GM21526 (cell line): ENCODE measurements at regions not wholly inside any gene's neighbourhood (a gene's known extent, or its start where the extent isn't known, plus 50 kb on each side); places are given as distances from the start of the nearest gene placed in this dataset.

Experiments
- ATAC-seq: cut with Tn5 transposase; IDR thresholded peaks from one replicate; pipeline ENCODE4 v1.9.1; 2021; ENCODE audit warnings: moderate library complexity; ENCODE audit not compliant: unreplicated experiment, low FRiP score

DNA sequence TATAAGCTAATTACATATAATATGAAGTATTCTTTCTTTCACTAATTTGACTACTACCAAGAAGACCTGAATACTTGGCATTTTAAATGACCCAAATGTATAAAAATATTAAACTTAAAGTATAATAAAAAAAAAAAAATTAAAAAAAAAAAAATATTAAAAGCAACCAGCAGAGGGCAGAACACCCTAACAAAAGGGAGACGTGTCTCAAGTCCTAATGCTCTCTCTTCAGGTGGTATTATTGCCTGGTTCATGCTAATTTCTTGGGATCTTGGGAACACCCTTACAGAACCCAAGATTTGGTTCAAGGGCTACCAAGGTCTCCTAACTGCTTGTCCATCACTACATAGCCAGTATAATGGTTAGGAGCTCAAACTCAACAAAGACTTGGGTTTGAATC lies 754.8 kb downstream of the RAB28 start:
- ATAC-seq, result no peak

DNA sequence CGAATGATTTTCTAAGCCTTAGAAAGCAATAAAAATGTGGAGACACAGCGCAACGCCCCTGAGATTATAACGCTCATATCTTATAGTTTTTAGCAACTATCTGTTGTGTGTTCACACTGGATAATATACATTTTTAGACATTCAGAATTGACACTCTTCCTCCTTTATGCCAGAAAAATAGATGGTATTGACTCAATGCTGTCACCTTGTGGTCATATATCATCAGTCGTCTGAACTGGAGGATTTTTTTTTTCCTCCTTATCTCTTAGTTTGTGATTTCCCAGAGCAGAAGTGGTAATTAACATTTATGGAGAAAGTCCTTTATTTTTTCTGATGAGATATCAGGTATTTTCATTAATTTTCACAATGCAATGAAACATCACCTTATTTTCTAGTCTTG lies 759.6 kb downstream of the RAB28 start:
- ATAC-seq, result no peak

DNA sequence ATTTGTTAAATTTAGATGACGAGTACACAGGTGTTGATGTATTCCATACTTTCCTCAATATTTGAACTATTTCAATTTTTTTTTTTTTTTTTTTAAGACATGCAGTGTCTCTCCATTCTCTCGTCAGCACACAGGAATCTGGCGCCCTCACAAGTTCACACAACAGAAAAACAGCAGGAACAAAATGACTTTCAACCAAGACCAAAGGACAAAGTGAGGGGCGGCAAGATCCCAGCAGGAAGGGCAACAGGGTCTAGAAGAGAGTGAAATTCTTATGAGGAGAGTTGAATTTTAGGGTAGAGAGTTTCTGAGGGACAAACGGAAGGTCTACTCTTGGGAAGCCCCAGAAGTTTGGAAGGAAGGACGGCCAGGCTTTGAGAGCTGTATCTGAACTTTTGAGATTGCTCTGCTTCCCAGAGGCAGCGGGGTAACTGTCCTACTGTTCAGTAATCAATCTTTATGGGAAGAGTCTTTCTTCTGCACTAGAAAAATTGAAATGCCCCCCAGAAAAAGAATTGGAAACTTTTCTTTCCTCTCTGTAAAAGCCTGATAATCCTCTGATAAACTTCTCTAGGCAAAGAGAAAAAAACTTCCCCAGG lies 760.2 kb downstream of the RAB28 start:
- no peak for ATAC-seq

DNA sequence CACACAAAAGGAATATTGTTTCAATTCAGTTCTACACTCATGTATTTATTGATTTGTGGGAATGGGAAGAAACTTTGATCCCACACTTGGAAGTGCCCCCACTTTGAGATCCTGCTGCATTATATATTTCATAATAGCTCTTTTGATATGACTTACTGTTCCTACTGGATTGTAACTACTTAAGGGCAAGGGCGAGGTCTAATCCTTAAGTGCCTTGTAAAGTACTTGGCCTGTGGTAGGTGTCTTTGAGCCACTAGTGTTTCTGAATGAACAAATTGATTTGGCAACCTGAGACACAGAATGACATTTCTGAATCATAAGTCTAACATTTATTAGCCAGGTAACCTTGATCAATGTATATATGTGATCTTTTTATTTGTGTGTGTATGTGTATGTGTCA lies 767.2 kb downstream of the RAB28 start:
- no peak for ATAC-seq

DNA sequence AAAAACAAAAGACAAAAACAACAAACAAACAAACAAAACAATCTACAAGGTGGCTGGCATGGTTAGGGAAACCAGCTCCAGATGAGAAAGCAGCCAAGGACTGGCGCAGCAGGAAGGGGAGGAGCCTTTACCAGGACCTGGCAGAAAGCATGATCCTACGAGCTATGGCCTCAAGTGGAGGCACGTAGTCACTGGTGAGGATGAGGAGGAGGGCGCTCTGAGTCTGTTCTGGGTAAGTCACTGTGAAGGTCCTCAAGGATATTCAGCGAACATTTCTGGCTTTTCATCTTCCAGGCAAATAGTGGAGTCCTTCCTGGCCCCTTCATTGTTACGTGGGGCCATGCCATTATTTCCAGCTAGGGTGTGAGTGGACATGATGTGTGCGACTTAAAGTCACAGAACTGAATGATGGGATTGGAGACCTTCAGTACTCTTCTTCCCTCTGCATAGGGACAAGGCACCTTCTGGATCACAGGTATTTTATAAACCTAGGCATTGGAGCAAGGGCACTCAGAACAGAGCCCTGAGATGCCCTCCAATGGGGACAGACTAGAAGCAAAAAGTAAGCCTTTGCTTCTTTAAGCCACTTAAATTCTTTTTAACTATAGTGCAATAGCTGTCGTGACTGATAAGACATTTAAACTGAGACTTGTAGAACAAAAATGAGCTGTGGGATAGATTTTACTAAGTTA lies 771.3 kb downstream of the RAB28 start:
- no peak for ATAC-seq

DNA sequence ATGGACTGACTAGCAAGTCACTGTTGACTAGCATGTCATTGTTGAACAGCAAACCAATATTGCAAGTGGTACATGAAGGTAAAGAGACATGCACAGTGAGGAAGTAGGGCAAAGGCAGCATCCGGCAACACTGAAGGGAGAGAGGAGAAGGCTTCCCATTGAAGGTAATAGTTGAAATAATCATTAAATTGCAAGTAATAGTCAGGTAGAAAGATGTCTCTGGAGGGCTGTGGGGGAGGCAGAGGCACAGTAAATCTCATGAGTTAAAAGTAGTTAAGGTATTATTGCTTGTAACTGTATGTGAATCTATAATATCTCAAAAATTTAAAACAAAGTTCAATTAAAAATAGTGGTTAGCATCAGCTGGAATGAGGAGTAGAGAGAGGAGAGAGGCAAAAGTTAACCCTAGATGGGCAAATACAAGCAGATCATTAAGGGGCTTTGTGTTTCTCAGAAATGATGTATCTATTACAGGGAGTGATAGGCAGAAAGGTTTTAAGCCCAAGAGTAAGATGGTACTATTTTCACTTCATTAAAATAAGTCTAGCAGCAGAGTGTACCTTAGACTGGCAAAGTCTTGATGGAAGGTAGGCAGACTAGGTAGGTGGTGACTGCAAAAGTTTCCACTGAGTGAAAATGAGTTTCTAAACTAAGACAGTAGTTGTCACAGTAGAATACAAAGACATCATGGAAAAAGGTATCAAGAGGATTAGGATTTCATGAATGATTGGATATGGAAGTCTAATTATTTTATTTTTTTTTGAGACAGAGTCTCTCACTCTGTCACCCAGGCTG lies 776.6 kb downstream of the RAB28 start:
- ATAC-seq, result no peak

DNA sequence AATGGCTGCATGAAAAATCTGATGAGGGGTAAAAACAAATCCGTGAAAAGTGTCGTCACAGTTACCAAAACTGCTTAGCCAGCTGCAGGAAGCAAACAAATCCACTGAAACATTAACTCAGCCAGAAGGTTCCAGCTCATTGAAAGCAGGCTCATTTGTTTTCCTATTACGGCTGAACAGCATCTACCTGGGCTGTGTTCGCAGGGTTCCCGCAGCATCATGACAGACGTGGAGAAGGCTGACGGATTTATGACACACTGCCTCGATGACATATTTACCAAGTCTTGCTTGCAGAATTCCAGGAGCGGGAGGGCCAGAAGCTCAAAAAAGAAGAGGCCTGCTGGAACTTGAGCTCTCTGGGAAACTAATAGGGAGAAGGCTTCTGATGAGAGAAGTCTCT lies 781.1 kb downstream of the RAB28 start:
- no peak for ATAC-seq

DNA sequence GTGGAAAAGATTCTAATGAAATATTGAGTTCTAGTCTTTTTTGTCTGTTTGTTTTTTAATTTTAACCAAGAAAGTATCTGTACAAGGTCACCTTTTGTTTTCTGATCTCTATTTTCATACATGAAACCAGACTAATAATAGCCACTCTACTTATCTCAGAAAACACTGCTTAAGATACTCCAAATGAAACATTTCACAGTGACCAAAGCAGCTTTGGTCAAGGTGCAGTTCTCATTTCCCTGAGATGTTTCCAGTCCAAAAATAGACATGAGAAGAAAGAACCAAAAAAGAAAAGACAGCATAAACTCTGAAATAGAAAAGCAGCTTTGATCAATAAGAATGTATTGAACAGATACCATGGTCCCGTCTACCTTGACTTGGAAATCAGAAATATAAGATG lies 782.8 kb downstream of the RAB28 start:
- ATAC-seq, result peak; percentile 80

DNA sequence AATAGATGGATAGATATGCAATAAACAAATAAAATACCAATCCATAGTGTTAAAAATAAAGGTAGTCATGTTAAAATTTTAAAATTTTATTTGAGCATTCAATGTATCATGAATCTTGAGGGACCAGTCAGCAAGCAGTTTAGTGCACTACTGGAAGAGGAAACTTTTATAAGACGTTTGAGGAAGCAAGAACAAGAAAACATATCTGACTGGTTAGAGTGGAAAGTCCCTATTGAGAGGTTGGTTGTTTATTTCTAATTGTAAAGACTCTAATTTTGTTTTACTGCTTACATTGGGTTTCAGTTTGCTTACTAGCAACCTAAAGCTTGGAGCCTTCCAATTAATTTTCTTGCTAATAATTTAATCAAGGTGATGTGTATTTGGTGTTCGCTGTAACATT lies 786.2 kb downstream of the RAB28 start:
- no peak for ATAC-seq

DNA sequence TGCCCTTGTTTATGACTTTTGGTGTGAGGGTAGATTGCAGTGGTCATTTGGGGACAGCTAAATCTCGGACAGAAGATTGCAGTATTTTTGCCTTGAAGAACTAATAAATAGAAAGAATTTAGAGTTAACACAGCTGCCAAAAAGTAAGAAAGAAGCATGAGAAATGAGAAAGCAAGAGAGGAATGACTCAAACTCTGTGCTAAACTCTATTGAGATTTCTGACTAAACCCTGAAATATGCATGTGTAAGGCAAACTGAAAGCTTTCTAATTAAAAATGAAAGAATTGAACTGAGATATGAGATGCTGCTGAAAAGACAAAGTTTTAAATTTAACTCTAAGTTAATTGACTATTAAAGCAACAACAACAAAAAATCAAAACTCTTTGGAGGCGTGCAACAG lies 791.3 kb downstream of the RAB28 start:
- ATAC-seq, result no peak

DNA sequence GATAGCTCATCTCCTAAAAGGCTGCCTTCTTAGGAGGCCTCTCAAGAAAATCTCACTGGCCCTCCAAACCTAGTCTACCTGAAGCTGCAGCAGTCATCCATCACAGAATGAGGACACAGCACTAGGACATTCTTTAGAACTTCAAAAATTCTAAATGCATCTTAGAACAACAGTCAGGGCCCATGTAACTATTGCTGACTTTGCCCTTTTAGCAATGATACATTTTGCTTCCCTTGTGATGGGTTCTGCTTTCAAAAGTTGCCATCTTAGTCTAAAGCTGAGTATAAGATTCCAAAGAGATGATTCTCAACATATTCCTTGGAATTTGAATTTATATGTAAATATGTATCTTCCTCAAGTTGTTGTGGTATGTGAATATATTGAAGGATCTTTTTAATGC lies 793.0 kb downstream of the RAB28 start:
- ATAC-seq, result no peak

DNA sequence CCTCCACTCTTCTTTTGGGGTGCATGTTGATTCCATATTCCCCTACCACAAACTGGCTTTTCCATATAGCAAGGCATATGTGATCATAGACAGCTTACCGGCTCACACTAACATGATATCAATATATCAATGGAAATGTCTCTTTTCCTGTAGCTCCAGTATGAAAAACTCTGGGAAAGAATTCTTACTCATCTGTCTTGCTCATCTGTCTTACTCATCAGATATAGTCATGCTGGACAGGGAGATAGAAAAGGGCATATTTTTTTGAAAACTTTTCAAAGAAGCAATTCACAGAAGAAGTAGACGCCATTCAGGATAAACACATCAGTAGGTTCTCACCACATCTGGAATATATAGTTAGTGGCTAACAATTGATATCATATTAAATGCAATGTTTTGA lies 794.7 kb downstream of the RAB28 start:
- ATAC-seq, result no peak

DNA sequence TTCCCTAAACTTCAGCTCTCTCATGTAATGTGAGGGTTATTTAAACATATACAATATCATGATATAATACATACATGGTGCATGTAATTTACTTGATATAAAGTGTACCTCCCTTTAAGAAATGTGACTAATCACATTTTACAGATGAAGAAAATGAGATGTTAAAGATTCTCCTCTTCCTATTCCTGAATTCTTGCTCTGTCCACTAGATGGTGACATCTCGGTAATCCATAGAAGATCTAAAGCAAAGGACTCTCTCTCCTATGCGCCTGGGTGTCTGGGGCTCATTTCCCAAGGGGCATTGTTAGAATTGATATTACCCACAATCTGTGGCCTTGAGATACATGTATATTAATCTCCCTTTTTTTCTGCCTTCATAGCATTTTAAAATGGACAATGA lies 804.9 kb downstream of the RAB28 start:
- ATAC-seq, result no peak

DNA sequence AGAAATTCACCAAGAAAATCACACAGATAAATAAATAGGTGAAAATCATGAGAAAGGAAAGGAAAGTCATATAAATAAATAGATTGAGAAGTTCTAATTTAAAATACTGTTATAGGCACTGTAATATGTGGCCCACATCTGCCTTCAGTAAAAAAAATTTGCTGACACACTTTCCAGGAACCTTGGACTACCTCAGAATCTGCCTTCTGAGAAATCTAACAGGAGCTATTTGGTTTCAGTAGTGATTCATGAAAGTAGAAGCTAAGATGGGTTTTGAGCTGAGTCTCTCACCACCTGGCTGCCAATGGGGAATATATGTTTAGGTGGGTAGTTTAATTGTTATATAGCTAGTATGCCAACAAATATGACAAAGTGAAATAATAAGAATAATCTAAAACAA lies 810.0 kb downstream of the RAB28 start:
- no peak for ATAC-seq

DNA sequence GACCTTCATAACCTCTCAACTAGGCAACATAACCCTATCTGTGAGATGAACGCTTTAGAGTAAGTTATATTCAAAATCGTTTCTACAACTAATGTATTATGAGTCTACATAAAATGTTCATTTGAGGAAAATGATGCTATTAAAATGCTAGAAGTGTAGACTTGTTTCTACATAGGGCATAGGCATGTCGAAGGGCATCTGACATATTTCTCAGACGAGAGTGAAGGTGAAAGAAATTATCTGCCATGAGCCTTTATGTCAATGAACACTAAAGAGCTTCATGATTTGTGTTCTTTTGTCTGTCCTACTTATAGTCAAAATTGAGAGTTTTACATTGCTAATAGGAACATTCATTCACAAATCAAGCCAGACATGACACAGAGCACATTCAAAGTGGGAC lies 811.8 kb downstream of the RAB28 start:
- ATAC-seq, result no peak

DNA sequence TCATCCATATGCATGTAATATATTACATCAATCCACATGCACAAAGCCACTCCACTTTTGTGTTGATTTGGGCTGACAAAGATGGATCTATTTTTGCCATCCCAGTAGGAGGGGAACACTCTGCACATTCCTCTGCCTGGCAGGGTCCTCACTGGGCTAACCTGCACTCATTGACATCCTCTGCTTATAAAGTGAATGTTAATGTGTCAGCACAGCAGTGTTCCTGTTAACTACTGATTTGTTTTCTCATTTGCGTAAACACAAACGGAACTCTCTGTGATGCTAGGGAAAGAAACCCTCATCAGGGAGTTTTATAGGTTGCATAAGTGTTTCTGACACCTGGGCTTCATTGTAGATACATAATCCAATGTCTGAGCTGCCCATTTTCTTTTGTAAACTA lies 826.0 kb downstream of the RAB28 start:
- ATAC-seq, result no peak

DNA sequence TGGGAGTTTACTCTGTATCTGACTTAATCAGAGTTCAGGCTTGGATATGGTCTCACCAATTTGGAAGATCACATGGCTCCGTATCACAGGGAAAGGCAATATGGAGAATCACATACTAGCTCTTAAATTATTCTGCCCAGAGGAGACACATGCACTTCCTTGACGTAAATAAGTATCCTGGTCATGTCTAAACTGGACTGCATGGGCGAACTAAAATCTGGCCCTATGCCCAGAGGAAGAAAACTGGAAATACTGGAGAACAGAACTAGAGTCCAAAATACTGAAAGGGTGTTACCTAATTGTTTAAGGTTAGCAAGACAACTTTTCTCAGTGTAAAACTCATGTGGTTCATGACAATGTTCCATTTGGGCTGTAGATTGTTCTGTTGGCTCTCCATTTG lies 832.3 kb downstream of the RAB28 start:
- ATAC-seq, result no peak

DNA sequence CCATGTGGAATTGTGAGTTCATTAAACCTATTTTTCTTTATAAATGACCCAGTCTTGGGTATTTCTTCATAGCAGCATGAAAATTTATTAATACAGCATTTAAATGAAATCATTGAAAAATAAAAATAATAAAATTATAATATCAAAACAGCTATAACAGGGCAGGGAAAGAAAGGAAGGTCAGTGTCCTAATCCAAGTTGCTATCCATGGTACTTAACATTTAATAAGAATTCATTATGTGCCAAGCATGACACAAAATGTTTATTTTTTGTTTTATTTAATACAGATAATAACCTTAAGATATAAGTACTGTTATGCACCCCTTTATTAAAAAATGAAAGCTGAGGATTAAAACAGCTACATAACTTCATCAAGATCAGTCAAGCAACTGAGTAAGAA lies 838.4 kb downstream of the RAB28 start:
- ATAC-seq, result no peak

DNA sequence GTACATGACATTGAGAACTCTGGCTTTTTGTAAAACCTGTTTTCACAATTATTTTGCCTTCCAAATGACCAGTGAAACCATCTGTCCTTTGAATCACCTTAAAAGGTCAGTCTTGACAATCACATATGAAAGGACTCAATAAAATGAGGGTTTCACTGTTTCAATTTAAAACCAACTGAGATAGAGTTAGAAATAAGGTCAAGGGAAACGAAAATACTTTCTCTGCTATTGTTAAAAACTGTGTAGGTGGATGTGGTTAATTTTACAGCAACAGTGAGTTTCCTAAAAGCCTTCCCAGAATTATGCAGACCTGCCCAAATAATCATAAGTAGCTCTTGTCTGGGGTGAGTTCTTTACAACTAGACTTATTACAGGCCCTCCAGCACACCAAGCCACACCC lies 839.9 kb downstream of the RAB28 start:
- ATAC-seq, result no peak

DNA sequence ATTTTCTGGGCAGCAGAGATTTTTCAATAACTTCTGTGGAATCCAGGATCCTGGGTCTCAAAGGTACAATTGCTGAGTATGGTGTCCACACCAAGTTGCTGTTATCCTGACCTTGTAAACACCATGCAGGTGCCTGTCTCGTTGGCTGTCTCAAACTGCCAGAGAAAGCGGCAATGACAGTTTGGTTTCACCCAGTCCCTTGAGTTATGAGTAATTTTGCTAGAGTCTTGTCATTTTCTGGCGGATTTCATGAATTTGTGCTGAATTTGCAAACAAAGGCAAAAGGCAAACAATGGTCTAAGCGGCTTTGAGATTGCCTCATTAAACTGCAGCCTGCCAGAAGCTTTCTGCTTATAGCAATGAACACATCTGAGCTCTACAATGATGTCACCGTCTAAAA lies 847.9 kb downstream of the RAB28 start:
- ATAC-seq, result no peak

DNA sequence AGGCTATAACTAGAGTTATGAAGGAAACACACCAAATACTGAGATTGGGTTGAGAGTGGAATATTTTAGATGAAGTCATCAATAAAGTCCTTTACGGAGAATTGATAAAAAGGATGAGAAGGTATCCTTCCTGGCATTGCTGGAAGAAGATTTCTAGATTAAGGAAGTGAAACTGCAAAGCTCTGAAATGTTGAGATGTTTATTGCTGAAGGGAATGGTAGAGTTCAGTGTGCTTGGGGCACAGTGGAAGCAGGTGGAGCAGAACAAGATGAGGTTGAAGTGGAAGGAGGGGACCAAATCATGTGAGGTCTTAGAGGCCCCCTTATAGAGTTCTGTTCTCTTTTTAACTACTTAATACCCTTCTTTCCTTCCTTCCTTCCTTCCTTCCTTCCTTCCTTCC lies 848.5 kb downstream of the RAB28 start:
- ATAC-seq, result no peak

DNA sequence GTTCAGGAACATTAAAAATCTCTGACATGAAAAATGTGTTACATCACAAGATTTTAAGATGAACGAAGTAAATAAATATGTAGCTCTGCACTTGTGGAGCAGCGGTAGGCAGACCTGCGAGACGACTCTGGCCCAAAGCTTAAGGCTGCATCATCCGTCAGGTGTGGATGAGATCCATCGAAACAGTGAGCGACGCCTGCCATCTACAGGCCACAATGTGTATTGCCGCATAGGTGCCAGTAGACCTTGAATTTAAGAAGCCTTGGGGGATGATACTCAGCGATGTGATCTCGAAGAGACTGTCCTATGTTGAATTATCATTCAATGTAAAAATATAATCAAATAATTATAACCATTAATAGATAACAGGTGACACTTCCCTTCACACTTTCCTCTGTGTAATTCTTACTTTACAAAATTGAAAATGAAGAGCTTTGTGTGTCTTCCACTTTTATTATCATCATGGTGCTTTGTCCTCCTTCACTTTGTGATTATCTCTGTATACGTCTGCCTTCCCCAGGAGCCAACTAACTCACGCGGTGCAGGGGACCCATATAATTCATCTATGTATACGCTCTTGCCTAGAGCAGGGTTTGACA lies 851.0 kb downstream of the RAB28 start:
- ATAC-seq, result peak; percentile 97
